Endothelial cell of umbilical vein (primary cell): ENCODE measurements at regions not wholly inside any gene's neighbourhood (a gene's known extent, or its start where the extent isn't known, plus 50 kb on each side); places are given as distances from the start of the nearest gene placed in this dataset.

Experiments used
- BruUV-seq: library from RNA; stranded (reverse); fragments of 400-500 nt; replicated peaks from 2 replicates; lab custom pipeline; 2021; lab: Mats Ljungman, UMichigan
- CTCF ChIA-PET: fragments of 300-600, 350-600 bp; sonication (Branson Sonifier 250); formaldehyde crosslinking; loops from one replicate; lab custom pipeline; 2021; ENCODE audit warnings: antibody characterized with exemption, inconsistent platforms; lab: Charles Lee
- POLR2A ChIA-PET: fragments of 300-600, 350-600 bp; sonication (Branson Sonifier 250); formaldehyde crosslinking; loops from one replicate; lab custom pipeline; 2021; ENCODE audit warnings: antibody characterized with exemption, inconsistent platforms; lab: Charles Lee
- DNase-seq: peaks from one replicate; pipeline ENCODE4 v3.0.0-alpha.2; 2011; ENCODE audit warnings: low read depth, low spot score
- FAIRE-seq: peaks from 2 replicates; lab custom pipeline; 2011; peaks lifted over from hg19 to GRCh38; lab: Jason Lieb, UNC
- H2AFZ ChIP-seq: 2 replicates; pipeline ENCODE4 v1.6.0; 2012; ENCODE audit warnings: low read depth, low read length, control low read depth, inconsistent platforms
- H3K27ac ChIP-seq: 2 replicates; pipeline ENCODE4 v1.5.1; 2011; ENCODE audit warnings: low read depth, mild to moderate bottlenecking, control low read depth, low read length, moderate library complexity; ENCODE audit not compliant: insufficient read depth
- H3K27me3 ChIP-seq, 2 experiments: 2 replicates each; pipeline versions ENCODE4 v1.6.0 to v1.6.1; 2011; ENCODE audit warnings: low read length in 2 of 2, mixed read lengths in 1 of 2; ENCODE audit not compliant: control insufficient read depth in 2 of 2, insufficient read depth in 2 of 2
- H3K36me3 ChIP-seq, 2 experiments: 2 replicates in 1 of 2; 3 replicates in 1 of 2; pipeline ENCODE4 v1.5.1; 2011; ENCODE audit warnings: low read length in 2 of 2, mild to moderate bottlenecking in 1 of 2, moderate library complexity in 1 of 2; ENCODE audit not compliant: control insufficient read depth in 2 of 2, insufficient read depth in 2 of 2; ENCODE audit errors: extremely low read depth in 1 of 2
- H3K4me1 ChIP-seq: 3 replicates; pipeline ENCODE4 v1.5.1; 2011; ENCODE audit warnings: mild to moderate bottlenecking, low read length; ENCODE audit not compliant: control insufficient read depth, insufficient read depth; ENCODE audit errors: extremely low read depth
- H3K4me2 ChIP-seq: 2 replicates; pipeline ENCODE4 v1.6.1; 2011; ENCODE audit warnings: low read length, control low read depth, mixed read lengths; ENCODE audit not compliant: insufficient read depth
- H3K4me3 ChIP-seq, 3 experiments: fragments of 200-600 bp in 1 of 3; sonication (generic), shearing (Covaris generic) in 1 of 3; replicated peaks in 1 of 3; 2 replicates each; pipeline ENCODE4 v1.5.1; 2011 to 2016; ENCODE audit warnings: control low read depth in 3 of 3, low read length in 3 of 3, mild to moderate bottlenecking in 2 of 3, inconsistent platforms in 1 of 3, low read depth in 1 of 3, moderate library complexity in 1 of 3; ENCODE audit not compliant: insufficient read depth in 1 of 3
- H3K79me2 ChIP-seq: 2 replicates; pipeline ENCODE4 v1.6.0; 2012; ENCODE audit warnings: low read length, inconsistent platforms; ENCODE audit not compliant: control insufficient read depth, insufficient read depth
- H3K9ac ChIP-seq: replicated peaks from 2 replicates; pipeline ENCODE3; 2011; ENCODE audit warnings: low read length, control low read depth; ENCODE audit not compliant: insufficient read depth; ENCODE audit errors: extremely low read depth
- H3K9me1 ChIP-seq: replicated peaks from 3 replicates; pipeline ENCODE4 v1.6.0; 2011; ENCODE audit warnings: mild to moderate bottlenecking, low read length; ENCODE audit not compliant: control insufficient read depth, insufficient read depth; ENCODE audit errors: extremely low read depth
- H3K9me3 ChIP-seq: replicated peaks from 2 replicates; pipeline ENCODE4 v1.5.1; 2012; ENCODE audit warnings: low read length, inconsistent platforms; ENCODE audit not compliant: control insufficient read depth, insufficient read depth
- H4K20me1 ChIP-seq: replicated peaks from 2 replicates; pipeline ENCODE3; 2011; ENCODE audit warnings: mild to moderate bottlenecking, low read length; ENCODE audit not compliant: control insufficient read depth, insufficient read depth; ENCODE audit errors: extremely low read depth
- CTCF ChIP-seq, 2 donors: IDR thresholded peaks; 1 replicate in 1 of 2; 2 replicates in 1 of 2; pipeline ENCODE4 v1.5.1; 2011; ENCODE audit warnings: low read length in 2 of 2, mild to moderate bottlenecking in 2 of 2, moderate library complexity in 2 of 2, control low read depth in 1 of 2, inconsistent platforms in 1 of 2, low read depth in 1 of 2; ENCODE audit not compliant: insufficient read depth in 1 of 2; ENCODE audit errors: extremely low read depth in 1 of 2
- EZH2 ChIP-seq: IDR thresholded peaks from 2 replicates; pipeline ENCODE4 v1.6.1; 2012; ENCODE audit warnings: borderline replicate concordance, low read depth, mild to moderate bottlenecking, moderate library complexity, low read length, inconsistent platforms; ENCODE audit not compliant: severe bottlenecking
- FOS ChIP-seq: IDR thresholded peaks from 2 replicates; pipeline ENCODE4 v1.6.1; 2011; ENCODE audit warnings: mild to moderate bottlenecking, low read length, moderate library complexity, borderline replicate concordance; ENCODE audit not compliant: insufficient read depth
- GATA2 ChIP-seq: IDR thresholded peaks from 2 replicates; pipeline ENCODE4 v1.7.0; 2011; ENCODE audit warnings: low read depth, mild to moderate bottlenecking, moderate library complexity, mixed read lengths, low read length; ENCODE audit not compliant: insufficient read length, insufficient read depth
- JUN ChIP-seq: IDR thresholded peaks from 2 replicates; pipeline ENCODE4 v1.6.1; 2011; ENCODE audit warnings: borderline replicate concordance, low read depth; ENCODE audit not compliant: insufficient read length, insufficient read depth
- MAX ChIP-seq: IDR thresholded peaks from 2 replicates; pipeline ENCODE4 v1.6.1; 2011; ENCODE audit not compliant: insufficient read depth, insufficient read length
- MYC ChIP-seq: IDR thresholded peaks from one replicate; pipeline ENCODE4 v1.6.1; 2011; ENCODE audit warnings: mild to moderate bottlenecking, low read depth, low read length
- POLR2A ChIP-seq: IDR thresholded peaks from 2 replicates; pipeline ENCODE4 v1.6.1; 2012; ENCODE audit warnings: low read depth, mild to moderate bottlenecking, control low read depth, low read length
- POLR2AphosphoS5 ChIP-seq: IDR thresholded peaks from 2 replicates; pipeline ENCODE4 v1.6.1; 2012; ENCODE audit warnings: low read depth, mild to moderate bottlenecking, control low read depth, low read length, moderate library complexity; ENCODE audit not compliant: insufficient read depth
- dilution Hi-C: fragments of 300-500 bp; cut with MboI; formaldehyde crosslinking; loops from one replicate; pipeline ENCODE4 v1.15.0; 2019; ENCODE audit warnings: low sequenced_read_pairs; ENCODE audit not compliant: extremely low pct_ligation_motif_present
- intact Hi-C: fragments of 100-400 bp; cut with micrococcal nuclease; formaldehyde crosslinking; loops from one replicate; pipeline ENCODE4 v1.10.0; 2022

DNA sequence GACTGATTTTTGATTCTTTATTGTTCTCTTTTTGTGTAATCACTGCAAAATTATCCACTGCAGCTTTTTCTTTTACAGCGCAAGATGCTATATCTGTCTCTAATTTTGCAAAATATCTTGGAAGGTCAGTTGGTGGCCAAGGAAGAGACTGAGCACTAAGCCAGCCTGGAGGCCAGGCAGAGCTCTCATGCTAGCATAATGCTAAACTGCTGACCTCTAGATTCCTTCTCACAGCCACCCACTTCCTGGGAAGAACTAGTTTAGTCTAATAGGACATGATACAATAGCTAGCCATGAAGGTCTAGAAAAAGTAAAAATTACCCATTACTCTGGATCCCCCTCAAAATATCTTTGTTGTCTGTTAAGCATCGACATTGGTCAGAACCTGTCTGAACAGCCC, 227.2 kb upstream of the ARHGAP20 start:
- intact Hi-C loops: no loop called here
- Histone ChIP-seq H2AFZ (no peak overlapping the region), H3K9ac (no peak overlapping the region), H4K20me1 (no peaks in the 10 kb centered on the region), H3K4me2 (no peak overlapping the region), H3K79me2 (no peaks in the 10 kb centered on the region), H3K9me3 (no peaks in the 10 kb centered on the region), H3K27me3 (no peaks in the 10 kb centered on the region), H3K4me3 (no peak overlapping the region), H3K4me1 (no peaks in the 10 kb centered on the region), H3K36me3 (no peaks in the 10 kb centered on the region), H3K27ac (no peak overlapping the region), H3K9me1 (no peaks in the 10 kb centered on the region)
- no peak for DNase-seq
- dilution Hi-C loops: no loop called here
- POLR2A ChIA-PET: no interaction called here
- FAIRE-seq: no peak
- no TSS peak for BruUV-seq
- CTCF ChIA-PET: no interaction called here
- TF ChIP-seq POLR2AphosphoS5 (no peak), EZH2 (no peak), FOS (no peak), MAX (no peak), POLR2A (no peak), JUN (no peak), CTCF (IDR thresholded peaks at IDR 0.05; ENCODE audit: extremely low read depth in 1 of 2, insufficient read depth in 1 of 2, low read depth in 1 of 2, low read length in 2 of 2) (no peak), GATA2 (no peak), MYC (no peak)
